AG08395 (cell line): ENCODE measurements at regions not wholly inside any gene's neighbourhood (a gene's known extent, or its start where the extent isn't known, plus 50 kb on each side); places are given as distances from the start of the nearest gene placed in this dataset.

Source experiments
- DNase-seq: peaks from one replicate; pipeline ENCODE4 v3.0.0; 2012; ENCODE audit warnings: mixed read lengths, low spot score

GRCh38 chr6:80725156-80725930, 618.9 kb downstream of the BCKDHB start:
- peak; percentile 51 for DNase-seq

- DNase-seq = no peak
These were observed 614.4 kb downstream of the BCKDHB start for GRCh38 chr6:80720824-80721223.

GRCh38 chr6:80714513-80714912, 608.0 kb downstream of the BCKDHB start:
- no peak for DNase-seq

DNA sequence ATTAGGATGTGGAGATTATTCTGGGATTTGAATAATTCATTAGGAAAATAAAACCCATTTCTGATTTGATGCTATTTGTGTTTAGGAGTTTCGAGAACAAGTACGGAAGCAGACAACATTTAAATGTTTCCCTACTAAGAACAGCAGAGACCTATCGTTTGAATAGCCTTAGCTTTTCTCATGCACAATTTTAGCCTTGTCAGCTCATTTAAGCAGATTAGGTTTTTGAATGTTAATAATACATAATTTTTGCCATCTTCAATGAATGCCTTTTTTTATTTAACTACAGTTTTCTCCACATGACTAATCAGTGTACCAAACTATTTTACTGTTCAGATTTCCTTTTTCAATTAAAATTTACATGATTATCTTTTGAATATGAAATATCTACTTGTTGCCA, 592.0 kb downstream of the BCKDHB start:
- no peak for DNase-seq

DNA sequence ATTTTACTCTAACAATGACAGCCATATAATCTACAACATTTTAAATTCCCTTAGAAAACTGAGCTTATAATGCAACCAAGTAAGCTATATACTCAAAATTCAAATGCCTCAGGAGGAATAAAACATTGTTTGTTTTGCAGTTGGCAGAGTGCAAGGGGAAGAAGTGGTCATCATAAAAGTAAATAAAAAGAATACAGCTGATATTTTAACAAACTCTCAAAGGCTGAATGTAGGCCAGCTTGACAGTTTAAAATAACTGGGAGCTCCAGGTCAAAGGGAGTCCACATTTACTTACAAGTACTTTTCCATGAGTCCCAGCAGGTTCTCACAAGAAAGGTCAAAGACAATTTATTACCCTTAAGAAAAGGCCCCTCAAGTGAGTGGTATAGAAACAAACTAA, 589.8 kb downstream of the BCKDHB start:
- DNase-seq = no peak

DNA sequence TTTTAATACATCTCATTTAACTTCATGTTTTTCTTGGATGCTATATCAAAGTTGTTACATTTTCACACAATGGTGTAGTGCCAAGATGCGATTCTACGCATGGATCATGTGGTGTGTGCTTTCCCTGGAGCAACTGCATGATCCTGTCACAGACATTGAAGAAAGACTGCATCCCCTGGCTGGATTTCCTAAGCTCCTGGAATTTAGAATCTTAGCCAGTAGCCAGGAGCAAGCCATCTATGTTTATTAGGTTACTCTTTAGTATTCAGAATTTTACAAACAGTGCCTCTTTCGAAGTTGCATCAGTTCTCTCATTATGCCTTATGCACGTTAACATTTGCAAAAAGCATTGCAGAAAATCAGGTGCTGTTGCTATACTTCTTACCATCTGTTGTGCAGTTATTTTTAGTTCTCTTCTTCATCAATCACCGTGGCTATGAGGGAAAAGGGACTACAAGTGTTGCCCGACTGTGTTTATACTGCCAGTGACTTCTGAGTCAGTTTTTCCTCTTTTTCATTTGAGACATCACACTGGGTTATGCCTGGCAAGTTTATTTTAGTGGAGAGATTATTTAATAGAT, 584.2 kb downstream of the BCKDHB start:
- DNase-seq = peak; percentile 7

- no peak for DNase-seq
These were observed 583.4 kb downstream of the BCKDHB start for GRCh38 chr6:80689716-80690395.

DNA sequence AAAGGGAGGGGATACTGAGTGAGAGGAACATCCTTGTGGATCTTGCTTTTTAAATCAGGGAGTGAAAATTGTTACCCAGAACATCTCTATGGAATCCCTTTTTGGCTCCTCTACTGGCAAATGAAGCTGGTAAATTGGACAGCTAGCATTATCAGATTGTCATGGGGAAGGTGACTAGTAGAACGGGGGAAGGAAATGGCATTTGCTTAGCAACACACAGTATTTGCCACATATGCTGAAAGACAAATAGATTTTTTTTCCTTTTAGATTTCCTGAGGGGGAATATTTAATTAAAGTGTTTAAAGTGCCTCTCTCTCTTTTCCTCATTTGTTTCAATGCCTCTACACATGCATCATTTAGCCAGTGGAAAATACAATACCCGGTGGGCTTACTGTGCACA, 573.5 kb downstream of the BCKDHB start:
- DNase-seq = no peak

DNA sequence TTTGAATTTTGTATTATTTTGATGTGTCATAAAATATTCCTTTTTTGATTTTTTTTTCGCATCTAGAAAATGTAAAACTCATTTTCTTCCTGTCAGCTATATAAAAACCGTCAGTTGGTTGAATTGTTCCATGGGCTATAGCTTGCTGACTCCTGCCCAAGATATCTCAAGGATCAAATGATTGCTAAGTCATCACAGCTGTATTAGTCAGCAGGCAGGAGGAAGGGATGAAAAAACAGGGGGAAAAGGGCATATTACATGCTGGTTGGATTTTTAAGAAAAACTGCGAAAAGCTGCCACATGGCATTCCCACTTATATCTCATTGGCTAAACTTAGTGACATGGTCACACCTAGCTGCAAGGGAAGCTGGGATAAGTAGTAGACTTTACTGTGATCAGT, 569.9 kb downstream of the BCKDHB start:
- DNase-seq = no peak

GRCh38 chr6:80674669-80675068, 568.2 kb downstream of the BCKDHB start:
- no peak for DNase-seq

GRCh38 chr6:80673367-80673766, 566.9 kb downstream of the BCKDHB start:
- no peak for DNase-seq

- DNase-seq = no peak
These were observed 560.5 kb downstream of the BCKDHB start for GRCh38 chr6:80667006-80667405.

DNA sequence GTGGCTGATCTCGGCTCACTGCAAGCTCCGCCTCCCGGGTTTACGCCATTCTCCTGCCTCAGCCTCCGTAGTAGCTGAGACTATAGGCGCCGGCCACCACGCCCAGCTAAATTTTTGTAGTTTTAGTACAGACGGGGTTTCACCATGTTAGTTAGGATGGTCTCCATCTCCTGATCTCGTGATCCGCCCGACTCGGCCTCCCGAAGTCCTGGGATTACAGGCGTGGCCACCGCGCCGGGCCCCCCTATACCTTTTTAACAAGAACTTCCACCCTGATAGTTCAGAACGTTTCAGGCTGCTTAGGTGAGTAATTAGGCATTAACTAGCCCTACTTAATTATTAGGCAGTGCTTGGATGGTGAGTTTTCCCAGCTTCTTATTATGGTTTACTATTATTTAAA, 552.5 kb downstream of the BCKDHB start:
- no peak for DNase-seq

DNA sequence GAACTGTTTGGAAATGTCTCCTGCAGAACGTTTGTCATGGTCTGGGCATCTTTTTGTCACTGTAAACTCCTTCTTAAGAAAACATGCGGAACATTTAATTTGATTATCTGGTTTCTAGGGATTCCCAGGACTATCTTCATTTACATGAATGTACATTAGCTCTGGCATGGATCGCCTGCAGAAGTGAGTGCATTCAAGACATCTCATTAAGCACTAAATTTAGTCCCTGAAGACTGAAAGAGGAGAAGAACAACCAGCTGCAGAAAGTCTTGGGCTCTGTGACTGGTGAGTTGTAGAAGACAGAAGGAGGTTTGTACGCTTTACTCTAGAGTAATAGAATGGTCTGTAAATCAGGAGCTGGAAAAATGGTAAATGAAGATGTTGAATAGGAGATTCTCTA, 540.7 kb downstream of the BCKDHB start:
- DNase-seq = no peak

DNA sequence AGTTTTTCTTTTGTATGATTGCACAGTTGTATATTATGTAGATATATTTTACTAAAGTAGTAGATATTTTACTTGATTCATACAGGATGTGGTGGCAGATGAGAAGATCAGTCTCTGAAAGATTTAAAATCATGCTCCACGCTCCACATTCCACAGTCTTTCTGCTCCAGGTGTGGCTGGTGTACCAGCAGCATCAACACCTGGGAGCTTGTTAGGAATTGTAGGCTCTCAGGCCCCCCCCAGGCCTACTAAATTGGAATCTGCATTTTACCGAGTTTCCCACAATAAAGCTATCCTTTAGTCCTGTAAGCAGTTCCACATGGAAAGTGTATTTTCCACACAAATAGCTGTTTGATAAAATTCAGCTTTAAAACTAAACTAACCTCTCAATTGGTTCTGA, 537.4 kb downstream of the BCKDHB start:
- DNase-seq = no peak

DNA sequence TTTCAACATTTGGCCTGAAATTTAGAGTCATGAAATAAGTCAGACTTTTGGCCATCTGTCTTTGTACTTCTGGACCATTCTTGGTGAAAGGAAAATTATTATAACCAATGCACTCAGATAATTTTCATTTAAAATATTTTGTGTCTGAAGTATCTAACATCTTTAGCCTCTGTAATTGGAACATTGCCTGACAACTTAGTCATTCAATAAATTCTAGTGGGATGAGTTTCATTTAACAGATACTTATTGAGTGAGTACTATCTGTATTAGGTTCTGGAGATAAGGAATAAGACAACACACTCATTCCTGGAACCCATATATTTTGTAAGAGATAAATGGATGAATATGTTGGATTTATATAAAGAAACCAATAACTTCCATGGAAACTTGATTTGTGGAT, 536.0 kb downstream of the BCKDHB start:
- DNase-seq = peak; percentile 12

DNA sequence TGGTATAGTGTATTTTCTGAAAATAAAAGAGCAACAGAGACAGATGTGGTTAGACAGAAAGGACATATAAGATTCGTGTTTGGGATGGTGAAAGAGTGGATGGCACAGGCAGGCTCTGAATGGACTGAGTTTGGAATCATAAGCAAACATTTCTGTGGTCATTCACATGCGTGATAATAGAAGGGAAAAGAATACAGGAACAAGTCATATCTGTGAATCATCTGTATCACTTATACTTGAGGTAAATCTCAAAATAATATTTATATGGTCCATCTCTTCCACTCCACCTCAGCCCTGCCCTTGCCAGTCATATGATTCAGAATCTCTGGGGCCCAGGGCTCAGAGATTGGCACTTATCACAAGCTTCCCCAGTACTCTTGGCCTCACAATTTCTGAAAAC, 535.1 kb downstream of the BCKDHB start:
- DNase-seq = no peak

DNA sequence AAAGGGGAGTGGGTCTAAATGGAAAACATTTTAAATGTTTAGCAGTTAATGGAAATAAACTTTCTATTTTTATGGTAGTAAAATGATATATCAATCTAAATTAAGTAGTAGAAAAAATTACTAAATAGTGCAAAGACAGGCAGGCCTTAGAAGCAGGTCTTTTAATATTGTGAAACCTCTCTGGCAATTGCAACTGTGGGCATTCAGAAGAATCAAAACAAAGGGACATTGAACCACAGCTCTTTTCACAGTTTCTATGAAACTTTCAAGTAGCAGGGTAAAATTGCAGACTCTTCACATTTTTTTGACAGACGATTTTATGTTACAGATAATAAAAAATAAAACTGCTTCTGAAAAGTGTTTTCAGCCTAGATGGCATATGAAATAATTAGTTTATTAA, 533.7 kb downstream of the BCKDHB start:
- DNase-seq = no peak

GRCh38 chr6:80639181-80639629, 532.7 kb downstream of the BCKDHB start:
- DNase-seq = no peak

- DNase-seq = peak; percentile 79
These were observed 532.0 kb downstream of the BCKDHB start for GRCh38 chr6:80638213-80639055.

- no peak for DNase-seq
These were observed 530.8 kb downstream of the BCKDHB start for GRCh38 chr6:80637312-80637711.

DNA sequence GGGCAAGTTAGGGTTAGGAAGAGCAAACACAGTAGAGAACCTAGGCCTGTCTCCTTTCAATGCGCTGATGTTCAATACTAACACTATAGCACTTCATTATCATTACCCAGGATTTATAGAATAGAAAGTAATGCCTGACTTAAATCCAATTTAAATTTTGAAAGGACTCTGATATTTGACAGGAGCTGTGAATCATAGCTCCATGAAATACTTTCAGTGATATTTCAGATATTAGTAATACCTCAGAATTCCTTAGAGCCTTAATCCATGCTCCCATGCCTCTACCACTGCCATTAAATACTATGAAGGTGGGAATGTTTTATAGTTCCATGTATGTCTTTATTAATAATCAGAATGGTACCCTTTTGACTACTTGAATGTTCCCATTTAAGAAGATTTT, 530.2 kb downstream of the BCKDHB start:
- DNase-seq = no peak
